ENCODE measurements at regions not wholly inside any gene's neighbourhood (a gene's known extent, or its start where the extent isn't known, plus 50 kb on each side); places are given as distances from the start of the nearest gene placed in this dataset.

GRCh38 chr9:12923468-12924009 lies 148.7 kb downstream of the LURAP1L start:
- TF ChIP-seq REST (tag by site-specific recombination; IDR thresholded peaks at IDR 0.05) (no peak), PBX3 (CRISPR knock-in tag; IDR thresholded peaks at IDR 0.05) (no peak)
